Neural cell (in vitro differentiated cells): ENCODE measurements at regions not wholly inside any gene's neighbourhood (a gene's known extent, or its start where the extent isn't known, plus 50 kb on each side); places are given as distances from the start of the nearest gene placed in this dataset.

ENCODE experiments used
- H2AFZ ChIP-seq: fragments of 200-600, 300-800 bp; sonication (generic), shearing (Covaris generic); 2 replicates; pipeline ENCODE4 v1.6.0; 2014; ENCODE audit warnings: low read depth, mild to moderate bottlenecking, antibody characterized with exemption, low read length, moderate library complexity
- H3F3A ChIP-seq: fragments of 200-600 bp; shearing (Covaris generic); 2 replicates; pipeline ENCODE4 v1.6.1; 2016; ENCODE audit warnings: mild to moderate bottlenecking, moderate library complexity, mixed read lengths, antibody characterized with exemption, low read length; ENCODE audit not compliant: insufficient read depth, poor library complexity, severe bottlenecking
- H3K27ac ChIP-seq: fragments of 200-600, 300-800 bp; sonication (generic), shearing (Covaris generic); 2 replicates; pipeline ENCODE4 v1.5.1; 2014; ENCODE audit warnings: mild to moderate bottlenecking, low read length, moderate library complexity
- H3K27me3 ChIP-seq: fragments of 300-800, 200-600 bp; sonication (generic), shearing (Covaris generic); 2 replicates; pipeline ENCODE4 v1.6.0; 2014; ENCODE audit warnings: mild to moderate bottlenecking, low read depth, low read length, moderate library complexity; ENCODE audit not compliant: insufficient read depth
- H3K36me3 ChIP-seq: fragments of 300-800, 200-600 bp; sonication (generic), shearing (Covaris generic); 2 replicates; pipeline ENCODE4 v1.5.1; 2014; ENCODE audit warnings: mild to moderate bottlenecking, antibody characterized with exemption, low read length, moderate library complexity; ENCODE audit not compliant: insufficient read depth
- H3K4me2 ChIP-seq: fragments of 300-800, 200-600 bp; sonication (generic), shearing (Covaris generic); 2 replicates; pipeline ENCODE4 v1.6.0; 2014; ENCODE audit warnings: mild to moderate bottlenecking, low read length
- H3K4me3 ChIP-seq: fragments of 300-800, 200-600 bp; sonication (generic), shearing (Covaris generic); 2 replicates; pipeline ENCODE4 v1.5.1; 2014; ENCODE audit warnings: mild to moderate bottlenecking, low read length, moderate library complexity
- H3K79me2 ChIP-seq: fragments of 200-600 bp; shearing (Covaris generic); replicated peaks from 2 replicates; pipeline ENCODE4 v1.6.0; 2014; ENCODE audit warnings: mild to moderate bottlenecking, low read length, moderate library complexity; ENCODE audit not compliant: insufficient read depth
- H3K9ac ChIP-seq: fragments of 300-800, 200-600 bp; sonication (generic), shearing (Covaris generic); 2 replicates; pipeline ENCODE4 v1.6.1; 2016; ENCODE audit warnings: mild to moderate bottlenecking, low read length, mixed read lengths
- H3K9me2 ChIP-seq: fragments of 200-600 bp; shearing (Covaris generic); 2 replicates; pipeline ENCODE4 v1.6.1; 2016; ENCODE audit warnings: mild to moderate bottlenecking, low read length, mixed read lengths; ENCODE audit not compliant: insufficient read depth
- H3K9me3 ChIP-seq: fragments of 200-600, 300-800 bp; sonication (generic), shearing (Covaris generic); 2 replicates; pipeline ENCODE4 v1.6.1; 2016; ENCODE audit warnings: mild to moderate bottlenecking, mixed run types, low read length, moderate library complexity, mixed read lengths
- H4K20me1 ChIP-seq: fragments of 200-600 bp; shearing (Covaris generic); 2 replicates; pipeline ENCODE4 v1.6.1; 2016; ENCODE audit warnings: mild to moderate bottlenecking, mixed run types; ENCODE audit not compliant: insufficient read depth
- CTCF ChIP-seq: fragments of 450-650 bp; IDR thresholded peaks from 2 replicates; pipeline ENCODE4 v1.5.1; 2014; ENCODE audit warnings: antibody characterized with exemption, mild to moderate bottlenecking, moderate library complexity; ENCODE audit not compliant: poor library complexity, severe bottlenecking
- EP300 ChIP-seq: fragments of 450-650 bp; conservative IDR thresholded peaks from 2 replicates; pipeline ENCODE4 v1.6.1; 2014; ENCODE audit warnings: antibody characterized with exemption, mild to moderate bottlenecking, moderate library complexity; ENCODE audit not compliant: poor library complexity, severe bottlenecking
- EZH2 ChIP-seq: fragments of 200-600, 300-800 bp; shearing (Covaris generic), sonication (generic); IDR thresholded peaks from 2 replicates; pipeline ENCODE4 v1.6.1; 2014; ENCODE audit warnings: antibody characterized with exemption, low read length, borderline replicate concordance, mild to moderate bottlenecking; ENCODE audit not compliant: insufficient read depth, poor library complexity, severe bottlenecking
- MXI1 ChIP-seq: fragments of 450-650 bp; conservative IDR thresholded peaks from 2 replicates; pipeline ENCODE4 v1.6.1; 2014; ENCODE audit warnings: antibody characterized with exemption, mild to moderate bottlenecking; ENCODE audit not compliant: poor library complexity, severe bottlenecking
- POLR2AphosphoS5 ChIP-seq: IDR thresholded peaks from 2 replicates; pipeline ENCODE4 v1.6.1; 2012
- RAD21 ChIP-seq: fragments of 450-650 bp; conservative IDR thresholded peaks from 2 replicates; pipeline ENCODE4 v1.6.1; 2014; ENCODE audit warnings: antibody characterized with exemption, mild to moderate bottlenecking, moderate library complexity
- REST ChIP-seq: IDR thresholded peaks from 2 replicates; pipeline ENCODE4 v1.6.1; 2012; ENCODE audit warnings: borderline replicate concordance
- SMC3 ChIP-seq: fragments of 450-650 bp; conservative IDR thresholded peaks from 2 replicates; pipeline ENCODE4 v1.6.1; 2014; ENCODE audit warnings: antibody characterized with exemption, mild to moderate bottlenecking, moderate library complexity; ENCODE audit not compliant: poor library complexity
- TAF1 ChIP-seq: IDR thresholded peaks from 2 replicates; pipeline ENCODE4 v1.6.1; 2012; ENCODE audit warnings: low read depth

- no peaks in the 10 kb centered on the region for H3K27me3 ChIP-seq
- H3F3A ChIP-seq = no peaks in the 10 kb centered on the region
- no peaks in the 10 kb centered on the region for H3K79me2 ChIP-seq
- H3K4me2 ChIP-seq = no peak overlapping the region
- H4K20me1 ChIP-seq = no peaks in the 10 kb centered on the region
- H3K36me3 ChIP-seq = no peaks in the 10 kb centered on the region
- no peak overlapping the region for H2AFZ ChIP-seq
- no peak overlapping the region for H3K4me3 ChIP-seq
- no peaks in the 10 kb centered on the region for H3K9me3 ChIP-seq
- TF ChIP-seq SMC3 (no peak), MXI1 (no peak), EZH2 (no peak), CTCF (no peak), RAD21 (no peak), TAF1 (no peak), POLR2AphosphoS5 (no peak), EP300 (no peak), REST (no peak)
- H3K9me2 ChIP-seq = no peaks in the 10 kb centered on the region
- no peak overlapping the region for H3K27ac ChIP-seq
- no peak overlapping the region for H3K9ac ChIP-seq
Measured at GRCh38 chr6:168133687-168134559, 54.9 kb upstream of the FRMD1 start.

- Histone ChIP-seq H3K9me2 (no peaks in the 10 kb centered on the region), H3K4me3 (no peak overlapping the region), H3K9me3 (no peaks in the 10 kb centered on the region), H3K27me3 (no peaks in the 10 kb centered on the region), H3K36me3 (no peaks in the 10 kb centered on the region), H3K79me2 (no peaks in the 10 kb centered on the region), H3K9ac (no peak overlapping the region), H3F3A (no peaks in the 10 kb centered on the region), H3K27ac (no peak overlapping the region), H2AFZ (no peak overlapping the region), H4K20me1 (no peaks in the 10 kb centered on the region), H3K4me2 (no peak overlapping the region)
- no peak for TF ChIP-seq MXI1
- TF ChIP-seq REST = no peak
- TF ChIP-seq EP300 = no peak
- TF ChIP-seq CTCF = no peak
- no peak for TF ChIP-seq TAF1
- no peak for TF ChIP-seq POLR2AphosphoS5
Measured at GRCh38 chr6:168133168-168133561, 54.2 kb upstream of the FRMD1 start.
